ENCODE measurements at regions not wholly inside any gene's neighbourhood (a gene's known extent, or its start where the extent isn't known, plus 50 kb on each side); places are given as distances from the start of the nearest gene placed in this dataset.

DNA sequence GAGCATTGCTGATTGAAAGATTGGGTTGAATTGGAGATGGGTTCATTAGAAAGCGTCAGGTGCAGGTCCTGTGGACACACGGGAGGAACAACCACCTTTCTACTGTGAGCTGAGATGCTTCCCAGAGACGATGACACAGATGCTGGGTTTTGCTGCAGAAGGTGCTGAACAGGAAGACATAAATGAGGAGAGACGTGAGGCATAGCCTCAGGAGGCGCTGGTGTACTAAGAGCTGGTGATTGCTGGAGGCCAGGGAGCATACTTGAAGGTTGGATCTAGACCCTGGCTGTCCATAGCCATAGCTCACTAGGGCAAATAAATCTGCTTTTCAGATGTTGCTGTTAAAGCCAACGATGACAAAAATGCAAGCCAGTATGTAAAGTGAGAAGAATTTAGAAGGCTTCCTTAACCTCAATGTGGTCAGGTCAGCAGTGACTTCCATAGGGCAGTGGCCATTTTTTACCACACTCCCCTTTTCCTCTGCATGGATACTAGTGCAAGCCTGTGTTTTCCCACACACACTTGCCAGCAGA is 153.7 kb downstream of the SOX11 start:
- no peak for DNase-seq

DNA sequence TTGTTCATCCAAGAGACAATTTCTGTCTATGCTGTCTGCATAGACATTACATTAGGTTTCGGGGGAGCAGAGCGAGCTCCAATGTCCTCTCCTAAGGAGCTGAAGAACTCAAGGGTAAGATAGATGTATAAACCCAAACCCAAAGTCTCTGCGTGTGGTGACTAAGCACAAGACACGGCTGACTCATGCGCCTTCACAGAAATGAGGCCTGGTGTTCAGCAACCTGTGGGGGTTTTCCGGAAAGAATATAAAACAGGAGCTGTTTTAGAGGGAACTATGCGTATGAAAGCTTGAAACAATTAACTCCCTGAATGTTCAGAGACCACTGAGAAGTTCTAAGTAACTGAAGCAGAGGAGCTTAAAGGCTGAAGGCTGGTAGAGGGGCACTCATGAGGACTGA is 154.7 kb downstream of the SOX11 start:
- no peak for DNase-seq

DNA sequence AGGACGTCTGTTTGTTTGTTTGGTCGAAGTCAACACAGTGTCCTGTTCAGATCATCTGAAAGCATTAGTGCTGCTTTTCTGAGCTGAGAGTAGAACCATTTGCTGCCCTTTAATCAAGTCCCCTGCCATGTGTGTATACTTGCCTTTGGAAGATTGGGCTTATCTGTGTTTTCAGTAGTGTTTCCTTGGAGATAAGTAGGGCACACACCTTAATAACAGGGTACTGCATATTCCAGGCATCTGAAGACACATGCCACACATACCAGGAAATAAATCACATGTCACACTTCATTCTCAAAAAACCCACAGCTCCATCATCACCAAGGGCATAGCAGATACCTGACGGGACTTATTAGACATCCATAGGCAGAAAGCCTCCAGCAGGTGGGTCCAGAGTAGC is 157.4 kb downstream of the SOX11 start:
- DNase-seq, result no peak

DNA sequence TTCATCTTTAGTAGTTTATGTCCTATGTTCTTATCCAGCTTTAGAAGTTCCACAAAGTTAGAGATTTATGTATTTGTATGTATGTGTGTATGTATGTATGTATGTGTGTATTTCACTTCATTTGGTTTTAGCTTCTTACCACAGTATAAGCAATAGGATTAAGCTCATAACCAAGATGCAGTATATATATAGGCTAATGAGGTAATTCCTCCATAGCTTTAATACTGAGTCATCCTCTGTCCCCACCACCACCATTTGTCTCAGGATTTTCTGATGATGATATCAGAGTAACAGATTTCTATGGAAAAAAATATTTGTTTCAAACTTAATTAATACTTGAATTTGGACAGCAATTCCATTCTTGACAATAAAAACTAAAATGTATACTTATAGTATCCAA is 159.2 kb downstream of the SOX11 start:
- no peak for DNase-seq

DNA sequence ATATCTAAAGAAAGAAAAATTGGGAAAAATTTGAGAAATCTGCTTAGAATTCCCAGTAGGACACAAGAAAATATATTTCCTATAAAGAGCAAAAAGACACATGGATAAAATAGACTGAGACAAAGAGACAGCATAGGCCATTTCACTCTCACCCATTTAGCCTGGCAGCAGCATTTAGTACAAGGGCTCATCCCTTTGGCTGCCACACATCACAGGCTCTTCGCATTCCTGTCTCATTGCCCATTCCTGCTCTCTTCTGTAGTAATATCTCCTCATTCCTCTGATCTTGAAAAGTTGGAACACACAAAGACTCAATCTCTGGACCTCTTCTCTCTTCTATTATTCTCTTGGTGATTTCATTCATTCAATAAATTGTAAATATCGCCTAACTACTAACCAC is 162.6 kb downstream of the SOX11 start:
- DNase-seq, result no peak

DNA sequence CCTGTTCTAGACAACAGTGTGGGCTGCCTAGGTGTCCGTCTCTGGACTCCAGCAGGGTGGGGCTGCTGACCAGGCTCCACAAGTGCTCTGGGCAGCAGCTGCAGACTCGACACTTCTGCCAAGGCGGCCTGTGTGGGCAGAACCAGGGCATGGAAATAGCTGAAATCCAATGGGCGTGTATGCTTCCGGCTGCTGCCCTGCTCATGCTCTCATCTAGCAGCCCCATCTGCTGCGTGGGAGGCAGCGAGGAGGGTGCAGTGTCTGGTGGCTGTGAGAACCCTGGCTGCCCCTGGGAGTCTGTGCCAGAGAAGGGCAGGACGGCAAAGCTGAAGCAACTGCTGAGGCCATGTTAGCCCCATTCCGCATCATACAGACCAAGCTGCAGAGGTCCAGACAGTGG is 174.9 kb downstream of the SOX11 start:
- DNase-seq, result no peak

DNA sequence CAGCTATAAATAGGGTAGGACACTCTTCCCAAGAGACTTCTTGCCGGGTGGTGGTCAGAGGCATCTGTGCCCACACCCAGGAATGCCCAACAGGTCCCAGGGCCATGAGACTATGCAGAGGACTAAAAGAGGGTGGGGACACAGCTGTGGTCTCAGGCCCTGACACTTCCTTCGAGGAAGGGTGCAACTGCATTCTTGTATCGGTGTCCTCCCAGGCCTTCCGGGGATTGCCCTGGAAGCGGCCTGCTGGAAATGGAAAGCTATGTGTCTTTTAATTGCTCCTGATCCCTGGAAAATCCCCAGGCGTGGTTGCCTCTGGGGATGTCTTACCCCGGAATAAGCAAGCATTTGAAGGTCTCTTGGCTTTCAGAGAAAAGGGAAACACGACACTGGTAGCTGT is 176.7 kb downstream of the SOX11 start:
- no peak for DNase-seq

DNA sequence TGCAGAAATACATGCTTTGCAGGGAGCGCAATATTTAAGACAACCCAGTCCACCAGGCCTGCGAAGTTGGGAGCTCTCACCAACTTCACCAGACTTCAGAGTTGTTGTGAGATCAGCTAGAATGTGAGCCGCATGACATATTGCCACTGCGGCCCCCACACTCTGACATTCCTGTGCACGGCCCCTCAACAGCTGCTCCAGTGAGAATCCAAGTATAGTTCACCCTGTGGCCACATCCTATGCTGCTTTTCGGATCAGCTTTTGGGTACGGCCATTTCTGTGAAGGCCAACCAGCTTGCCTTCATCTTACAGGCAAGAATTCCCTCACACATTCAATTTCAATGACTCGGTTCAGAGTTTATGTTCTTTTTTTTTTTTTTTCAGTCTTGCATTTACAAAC is 177.8 kb downstream of the SOX11 start:
- no peak for DNase-seq

DNA sequence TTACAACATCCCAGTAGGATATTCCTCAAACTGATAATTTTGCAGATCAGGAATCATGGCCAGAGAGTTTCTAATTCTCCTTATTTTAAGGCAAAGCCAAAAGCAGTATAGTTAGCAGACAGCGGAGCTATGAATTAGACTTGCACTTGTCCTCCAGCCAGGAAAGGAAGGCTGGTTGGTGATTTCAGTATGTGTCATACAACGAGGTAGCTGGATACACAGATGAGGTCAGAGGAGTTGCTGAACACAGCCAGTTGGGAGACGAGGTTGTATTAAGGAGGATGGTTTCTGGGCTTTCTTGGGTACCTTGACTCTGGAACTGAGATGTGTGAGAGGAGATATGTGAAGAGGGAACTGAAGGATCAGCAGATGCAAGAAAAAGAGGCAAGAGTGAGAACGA is 185.2 kb downstream of the SOX11 start:
- DNase-seq, result no peak

DNA sequence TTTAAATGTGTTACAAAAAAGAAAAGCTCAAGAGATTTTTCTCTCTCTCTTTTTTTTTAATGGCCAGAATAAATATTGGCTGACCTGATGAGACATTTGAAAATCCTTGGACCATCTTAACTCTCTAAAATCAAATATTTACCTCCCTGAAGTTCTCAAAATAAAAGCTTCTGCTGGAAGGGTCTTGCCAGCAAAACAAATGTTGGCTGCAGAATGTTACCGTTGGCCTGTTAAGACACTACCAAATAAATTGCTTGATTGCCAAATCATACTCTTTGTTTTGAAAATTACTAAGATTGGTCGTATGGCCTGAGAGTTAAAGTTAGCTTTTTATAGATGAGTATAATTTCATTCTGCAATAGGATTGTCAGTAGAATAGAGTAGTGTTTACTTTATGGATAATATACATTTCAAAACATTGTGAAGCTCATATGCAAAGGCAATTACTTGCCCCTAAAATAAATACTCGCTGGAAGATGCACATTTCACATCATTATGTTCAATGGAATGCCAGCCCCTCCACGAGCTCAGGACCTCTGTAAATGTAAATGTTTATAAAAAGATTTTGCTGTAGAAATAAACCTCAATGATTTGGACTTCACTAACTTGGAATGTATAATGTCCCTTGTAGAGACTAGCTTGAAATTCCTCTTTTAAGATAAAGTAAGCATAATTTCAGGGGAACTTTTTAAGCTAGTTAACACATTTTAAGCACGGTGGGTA is 193.4 kb downstream of the SOX11 start:
- DNase-seq, result no peak

DNA sequence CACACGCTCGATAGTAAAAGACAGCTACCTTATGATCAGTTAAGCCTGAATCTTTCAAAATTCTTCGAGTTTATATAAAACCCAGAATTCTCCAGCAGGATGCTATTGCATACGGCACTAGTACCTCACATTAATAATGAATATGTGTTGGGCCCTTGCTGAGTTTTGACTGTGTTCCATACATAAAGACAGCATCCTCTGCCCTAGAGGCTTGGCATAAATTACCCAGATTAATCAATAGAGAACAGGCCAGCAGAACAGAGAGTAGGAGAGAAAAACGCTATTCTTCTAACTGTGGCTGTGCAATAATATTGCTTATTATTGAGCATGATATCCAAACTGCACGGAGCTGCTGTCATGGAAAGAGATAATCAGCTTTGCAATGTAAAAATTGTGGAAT is 194.3 kb downstream of the SOX11 start:
- DNase-seq, result no peak

DNA sequence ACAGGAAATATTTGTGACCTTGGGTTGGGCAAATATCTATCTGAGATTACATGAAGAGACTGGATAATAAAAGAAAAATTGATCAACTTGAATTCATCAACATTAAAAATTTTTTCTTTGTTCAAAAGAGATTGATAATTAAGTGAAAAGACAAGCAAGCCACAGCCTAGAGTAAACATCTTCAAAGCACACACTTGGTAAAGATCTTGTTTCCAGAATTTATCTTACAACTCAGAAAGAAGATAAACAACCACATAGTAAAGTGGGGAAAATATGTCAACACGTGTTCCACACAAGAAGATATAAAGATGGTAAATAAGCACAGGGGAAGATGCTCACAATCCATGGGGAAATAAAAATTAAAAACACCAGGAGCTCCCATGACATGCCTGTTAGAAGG is 195.9 kb downstream of the SOX11 start:
- no peak for DNase-seq

DNA sequence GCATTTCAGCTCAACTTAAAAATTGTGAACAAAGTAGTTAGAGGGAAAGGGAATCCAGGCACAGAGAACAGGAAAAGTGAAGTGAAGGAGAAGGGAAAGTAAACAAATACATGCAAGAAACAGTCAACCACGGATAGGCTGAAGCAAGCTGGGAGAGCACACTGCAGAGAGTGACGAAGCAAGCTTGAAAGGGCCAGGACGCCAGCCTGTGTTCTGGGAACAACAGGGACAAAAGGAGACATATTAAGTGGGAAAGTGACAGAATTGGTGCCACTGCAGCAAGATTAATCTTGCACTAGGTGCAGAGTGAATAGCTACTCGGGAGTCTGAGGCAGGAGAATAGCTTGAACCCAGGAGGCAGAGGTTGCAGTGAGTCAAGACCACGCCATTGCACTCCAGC is 197.3 kb downstream of the SOX11 start:
- DNase-seq, result no peak

DNA sequence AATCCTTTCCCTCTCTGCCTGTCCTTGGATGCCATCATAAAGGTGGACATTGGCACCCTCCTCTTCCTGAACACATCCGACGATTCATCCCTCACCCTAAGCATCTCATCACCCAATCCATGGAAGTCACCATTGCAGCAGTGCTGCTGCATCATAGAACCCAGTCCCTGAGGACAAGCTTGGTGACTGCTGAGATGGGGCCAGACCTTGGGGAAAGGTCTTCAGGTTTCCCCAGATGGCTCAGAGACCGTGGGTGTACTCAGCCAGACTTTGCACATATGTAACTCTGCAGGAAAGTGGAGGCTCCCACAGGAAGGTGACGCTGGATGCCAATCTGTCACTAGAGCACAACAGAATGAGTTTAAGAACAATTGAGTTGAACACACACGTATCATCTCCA is 202.2 kb downstream of the SOX11 start:
- no peak for DNase-seq

DNA sequence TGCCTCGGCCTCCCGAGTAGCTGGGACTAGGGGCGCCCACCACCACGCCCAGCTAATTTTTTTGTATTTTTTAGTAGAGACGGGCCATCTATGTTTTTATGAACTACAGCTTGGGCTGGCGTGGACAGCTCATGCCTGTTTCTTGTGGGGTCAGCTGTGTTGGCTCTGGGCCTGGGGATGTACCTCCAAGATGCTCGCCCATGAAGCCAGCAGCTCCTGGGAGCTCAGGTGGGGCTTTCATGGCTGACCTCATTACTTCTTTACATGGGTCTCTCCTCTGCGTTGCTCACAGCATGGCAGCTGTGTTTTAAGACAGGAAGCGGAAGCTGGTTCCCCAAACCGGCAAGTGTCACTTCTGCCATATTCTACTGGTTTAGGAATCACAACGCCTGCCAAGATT is 203.1 kb downstream of the SOX11 start:
- no peak for DNase-seq

DNA sequence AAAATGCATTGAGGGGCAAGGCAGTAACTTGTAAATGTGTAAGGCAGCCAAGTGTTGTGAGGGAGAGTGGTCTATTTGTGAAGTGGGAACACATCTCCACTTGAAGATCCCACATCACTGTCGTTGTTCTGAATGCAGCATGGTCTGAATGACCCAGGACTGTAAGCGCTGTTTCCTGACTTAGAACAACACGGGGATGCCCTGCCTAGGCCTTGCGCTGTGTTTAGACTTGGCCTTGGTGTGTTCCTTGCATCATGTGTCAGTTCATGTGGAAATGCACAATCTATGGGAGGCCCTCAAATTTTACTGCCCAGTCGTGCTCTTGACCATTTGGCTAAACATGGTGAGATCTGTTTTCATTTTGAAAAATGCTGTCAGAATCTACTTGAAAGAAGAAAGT is 205.1 kb downstream of the SOX11 start:
- no peak for DNase-seq

DNA sequence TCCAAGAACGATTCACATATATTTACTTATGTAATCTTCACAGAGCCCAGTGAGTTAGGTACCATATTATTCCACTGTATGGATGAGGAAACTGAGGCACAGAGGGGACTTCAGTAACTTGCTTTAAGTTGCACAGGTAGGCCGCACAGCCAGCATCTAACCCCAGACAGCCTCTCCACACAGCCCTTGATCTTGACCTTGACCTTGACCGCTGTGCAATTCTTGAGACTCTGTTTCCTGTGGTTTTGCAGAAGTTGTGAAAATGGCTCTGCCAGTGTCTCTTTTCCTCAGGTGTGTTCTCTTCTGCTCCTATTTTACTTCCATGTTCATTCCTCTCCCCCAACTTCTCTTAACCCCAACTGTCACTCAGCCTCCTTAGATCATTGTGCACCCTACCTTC is 206.5 kb downstream of the SOX11 start:
- DNase-seq, result no peak

DNA sequence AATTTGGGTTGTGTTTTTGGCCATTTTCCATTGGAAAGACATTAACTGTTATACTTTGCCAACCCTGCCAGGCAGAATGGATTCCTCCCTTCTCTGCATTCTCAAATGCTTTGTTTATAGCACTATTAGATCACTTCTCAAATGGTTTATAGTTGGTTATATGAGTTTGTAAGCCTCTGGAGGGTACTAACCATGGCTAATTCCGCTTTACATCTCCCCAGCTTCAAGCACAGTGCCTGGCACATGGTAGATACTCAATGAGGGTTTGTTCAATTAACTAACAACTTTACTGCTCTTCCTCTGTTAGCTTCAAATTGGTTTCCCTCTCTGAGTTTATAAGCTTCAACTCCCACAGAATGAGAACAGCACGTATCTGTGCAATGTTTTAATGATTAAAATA is 213.5 kb downstream of the SOX11 start:
- no peak for DNase-seq

DNA sequence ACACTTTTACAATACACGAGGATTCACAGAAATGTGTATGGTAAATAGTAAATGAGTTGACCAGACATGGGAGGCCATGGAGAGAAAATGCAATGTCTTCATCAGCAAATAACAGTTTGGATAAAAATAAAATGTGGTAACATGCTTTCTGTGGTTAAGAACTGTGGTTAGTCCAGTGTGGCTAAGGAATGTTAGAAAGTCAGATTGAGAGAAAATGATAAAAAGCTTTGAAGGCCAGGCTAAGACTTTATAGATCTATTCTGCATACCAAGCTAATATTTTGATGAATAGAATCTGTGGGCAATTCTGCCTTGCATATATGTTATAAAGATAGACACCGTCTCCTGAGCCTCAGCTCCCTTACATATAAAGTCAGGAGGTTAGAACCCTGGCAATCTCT is 215.9 kb downstream of the SOX11 start:
- no peak for DNase-seq

DNA sequence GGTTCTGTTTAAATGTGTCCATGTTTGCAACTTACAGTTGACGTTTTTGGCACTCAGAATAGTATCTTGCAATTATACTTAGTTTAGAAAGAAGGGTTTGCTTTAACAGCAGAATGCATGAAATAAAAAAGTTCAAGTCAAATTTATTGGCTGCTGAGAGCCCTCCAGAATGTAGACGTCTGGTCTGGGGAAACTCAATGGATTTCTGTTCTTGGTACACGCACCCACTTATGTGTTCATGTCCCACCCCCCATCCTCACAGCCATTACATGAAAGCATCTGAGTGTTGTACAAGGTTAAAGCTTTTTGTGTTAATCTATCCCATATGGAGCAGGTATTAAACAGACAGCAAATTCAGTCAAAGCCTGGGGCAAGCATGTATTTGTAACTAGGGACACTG is 219.5 kb downstream of the SOX11 start:
- DNase-seq, result no peak

DNA sequence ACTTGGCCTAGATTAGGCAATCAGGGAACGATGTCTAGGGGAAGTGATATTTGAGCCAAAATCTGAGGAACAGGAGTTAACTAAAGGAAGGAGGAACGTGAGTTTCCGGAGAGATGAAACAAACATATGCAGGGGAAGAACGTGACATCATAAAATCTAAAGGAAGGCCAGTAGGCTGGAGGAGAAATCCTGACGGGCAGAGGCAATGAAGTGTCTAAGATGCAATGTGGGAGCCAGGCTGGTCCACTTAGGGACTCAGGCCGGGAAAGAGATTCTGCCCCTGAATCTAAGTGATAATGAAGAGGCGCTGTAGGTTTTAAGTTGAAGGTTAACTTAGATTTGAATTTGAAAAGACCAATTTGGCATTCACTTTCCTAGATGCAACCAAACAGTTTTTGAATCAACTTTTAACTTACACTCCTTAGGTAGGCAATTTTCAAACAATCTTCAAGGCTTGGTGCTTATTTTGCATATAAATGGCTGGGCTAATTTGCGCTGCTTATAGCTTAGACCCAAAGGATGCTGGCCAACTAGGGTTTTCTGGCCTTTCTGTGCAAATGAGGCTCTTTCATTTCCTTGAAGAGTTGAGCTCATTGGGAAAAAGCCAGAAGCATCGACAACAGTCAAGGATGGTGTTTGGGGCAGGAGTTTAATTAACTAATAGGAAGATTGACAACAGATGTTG is 221.7 kb downstream of the SOX11 start:
- DNase-seq, result no peak

DNA sequence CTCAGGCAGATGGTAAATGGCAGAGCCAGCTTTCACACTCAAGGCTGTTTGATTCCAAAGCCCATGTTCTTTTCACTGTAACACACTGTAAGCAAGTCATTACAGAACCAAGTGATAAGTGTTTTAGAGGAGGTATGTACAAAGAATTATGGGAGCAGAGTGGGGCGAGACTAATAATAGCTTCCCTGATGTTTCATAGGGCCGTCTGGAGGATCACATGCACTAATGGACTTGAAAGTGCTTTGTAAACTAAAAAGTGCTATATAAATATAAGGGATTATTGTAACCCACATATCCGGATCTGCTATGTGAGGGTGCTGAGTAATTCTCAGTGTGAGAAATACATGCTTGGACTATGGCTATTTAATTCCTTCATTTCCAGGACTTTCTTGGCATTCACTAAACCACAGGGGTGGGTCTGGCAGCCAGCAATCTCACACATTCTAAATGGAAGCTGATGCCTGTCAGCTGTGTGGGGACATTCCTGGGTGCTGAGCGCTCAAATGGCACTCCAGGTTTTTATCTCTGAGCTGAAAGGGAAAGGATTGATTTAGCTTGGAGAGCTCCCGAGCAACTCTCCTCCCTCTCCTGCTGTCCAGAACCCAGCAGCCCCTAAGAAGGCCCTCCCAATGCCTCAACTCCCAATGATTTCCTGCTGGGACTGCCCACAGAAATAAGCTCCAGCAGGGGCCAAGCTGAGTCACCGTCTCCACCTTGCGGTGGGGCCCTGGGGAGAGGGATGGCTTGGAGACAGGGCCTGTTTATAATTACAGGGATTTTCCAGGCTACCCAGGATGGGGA is 222.8 kb downstream of the SOX11 start:
- no peak for DNase-seq

DNA sequence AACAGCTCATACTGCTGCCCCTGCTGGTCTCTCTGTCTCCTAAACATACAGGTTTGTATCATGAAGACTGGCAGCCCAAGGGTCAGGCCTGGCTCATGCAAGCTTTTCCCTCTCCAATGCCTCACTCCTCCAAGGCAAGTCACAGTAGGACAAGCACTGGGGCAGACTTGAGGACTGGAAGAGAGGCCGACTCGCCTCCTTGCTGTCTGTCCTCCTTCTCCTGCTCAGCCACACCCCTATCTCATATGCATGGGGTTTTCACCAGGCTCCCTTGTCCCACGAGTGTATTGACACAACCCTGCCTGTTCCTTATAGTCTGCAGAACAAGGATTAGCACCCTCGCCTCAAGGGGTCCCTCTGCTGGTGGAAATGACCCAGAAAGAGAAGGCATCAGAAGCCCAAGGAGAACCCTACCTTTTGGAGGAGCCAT is 223.7 kb downstream of the SOX11 start:
- DNase-seq, result no peak

DNA sequence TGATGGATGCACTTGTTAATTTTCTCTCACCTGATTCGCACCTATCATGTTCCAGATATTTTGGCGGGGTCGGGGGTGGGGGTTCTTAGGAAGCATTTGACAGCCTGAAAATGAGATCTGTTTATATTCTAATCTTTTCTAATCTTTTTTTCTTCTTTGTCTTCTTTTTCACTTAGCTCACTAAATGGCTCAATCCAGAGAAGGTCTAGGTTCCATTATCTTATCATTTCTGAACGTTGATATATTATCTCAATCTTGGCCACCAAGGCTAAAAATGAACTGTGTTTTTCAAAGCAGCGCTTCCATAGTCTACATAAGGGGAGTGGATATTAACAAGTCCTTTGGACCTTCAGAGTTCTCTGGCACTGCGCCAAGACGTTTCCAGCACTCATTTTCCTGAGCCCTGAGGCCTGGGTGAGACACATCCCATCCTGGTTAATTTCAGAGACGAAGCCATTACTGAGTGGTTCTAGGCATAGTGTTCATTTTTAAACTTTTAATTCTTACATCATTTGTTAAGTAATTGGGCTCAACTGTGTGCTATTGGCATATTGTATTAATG is 229.0 kb downstream of the SOX11 start:
- no peak for DNase-seq

Data from activated naive CD4-positive, alpha-beta T cell treated with Interleukin-2 at 50 U/mL for 16 hours (primary cell).